Tongue (tissue), 1 donor: ENCODE measurements at regions not wholly inside any gene's neighbourhood (a gene's known extent, or its start where the extent isn't known, plus 50 kb on each side); places are given as distances from the start of the nearest gene placed in this dataset.
A peak's percentile ranks its signal among the peaks of the same experiment; 100 is the strongest.

ENCODE experiments used
- DNase-seq: peaks from one replicate; pipeline ENCODE4 v3.0.0-alpha.2; 2015

DNA sequence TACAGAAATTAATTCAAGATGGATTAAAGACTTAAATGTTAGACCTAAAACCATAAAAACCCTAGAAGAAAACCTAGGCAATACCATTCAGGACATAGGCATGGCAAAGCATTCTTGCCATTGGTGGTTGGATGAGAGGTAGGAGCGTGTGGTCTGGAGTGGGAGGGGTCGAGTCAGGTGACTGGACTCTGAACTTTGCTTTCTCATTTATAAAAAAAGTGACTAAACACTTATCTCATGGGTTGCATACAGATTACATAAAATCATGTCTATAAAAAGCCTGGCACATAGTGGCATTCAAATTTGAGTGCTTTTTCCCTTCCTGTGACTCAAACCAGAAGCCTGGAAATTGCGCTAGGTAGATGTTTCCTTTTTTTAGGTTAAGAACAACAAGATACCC lies 159.7 kb upstream of the SHISA6 start:
- no peak for DNase-seq

DNA sequence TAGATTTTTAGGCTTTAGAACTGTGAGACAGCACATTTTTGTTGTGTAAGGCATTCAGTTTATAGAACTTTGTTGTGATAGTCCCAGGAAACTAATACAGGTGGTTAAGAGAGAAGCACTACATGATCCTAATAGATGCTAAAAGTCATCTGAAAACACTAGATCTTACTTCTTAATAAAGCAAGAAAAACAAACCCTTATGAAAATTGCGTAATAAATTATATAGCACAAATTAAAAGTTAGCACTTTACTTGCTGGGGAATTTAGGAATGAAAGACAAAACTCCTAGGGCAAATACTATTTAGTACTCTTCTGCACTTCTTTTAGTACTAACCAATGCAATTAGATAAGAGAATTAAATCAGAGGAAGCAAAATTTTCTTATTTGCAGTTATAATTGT lies 163.3 kb upstream of the SHISA6 start:
- DNase-seq, result no peak

DNA sequence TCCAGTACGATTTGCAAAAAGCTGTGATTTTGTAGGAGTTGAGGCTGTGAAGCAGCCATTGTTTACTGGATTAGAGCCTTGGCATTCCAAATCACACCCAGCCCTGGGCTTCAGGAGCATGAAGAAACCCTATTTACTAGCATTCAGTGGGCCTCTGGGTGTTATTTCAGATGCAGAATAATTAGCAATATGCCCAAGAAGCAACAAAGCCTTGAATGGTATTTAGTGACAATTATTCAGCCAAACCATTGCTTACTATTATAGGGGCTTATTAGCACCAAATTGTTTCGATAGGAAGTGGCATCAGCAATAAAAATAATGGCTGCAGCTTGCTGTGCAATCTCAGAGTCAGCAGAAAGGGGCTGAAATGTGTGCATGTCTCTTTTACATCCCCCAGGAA lies 166.6 kb upstream of the SHISA6 start:
- no peak for DNase-seq

DNA sequence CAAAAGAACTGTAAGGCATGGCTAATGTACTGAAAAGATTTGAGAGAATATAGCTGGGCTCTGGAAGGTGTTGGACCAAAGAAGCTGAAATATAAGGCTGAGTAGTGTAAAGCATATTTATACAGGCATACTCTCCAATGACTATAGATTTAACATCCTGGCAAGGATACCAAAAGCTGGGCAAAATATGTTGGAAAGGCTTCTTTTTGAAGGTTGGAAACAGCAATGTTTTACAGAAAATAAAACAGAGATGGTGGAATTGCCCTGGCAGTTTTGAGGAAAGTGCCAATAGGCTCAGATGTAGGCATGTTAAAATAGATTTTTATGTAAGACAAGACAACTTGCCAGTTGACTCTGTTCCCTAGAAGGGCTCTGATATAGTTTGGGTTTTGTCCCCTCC lies 184.1 kb upstream of the SHISA6 start:
- DNase-seq, result no peak

DNA sequence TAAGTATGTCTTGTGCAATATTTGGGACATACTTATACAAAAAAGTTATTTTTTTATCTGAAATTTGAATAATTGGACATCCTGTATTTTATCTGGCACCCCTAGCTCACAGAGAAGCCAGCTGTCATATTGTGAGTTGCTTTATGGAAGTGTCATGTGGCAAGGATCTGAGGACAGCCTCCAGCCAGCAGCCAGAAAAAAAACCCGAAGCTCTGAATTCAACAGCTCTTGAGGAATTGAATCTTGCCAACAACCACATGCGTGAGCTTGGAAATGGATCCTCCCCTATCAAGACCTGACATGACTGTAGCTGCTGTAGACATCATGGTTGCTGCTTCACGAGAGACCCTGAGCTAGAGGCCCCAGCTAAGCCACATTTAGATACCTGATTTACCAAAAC lies 187.2 kb upstream of the SHISA6 start:
- DNase-seq, result peak; percentile 12

DNA sequence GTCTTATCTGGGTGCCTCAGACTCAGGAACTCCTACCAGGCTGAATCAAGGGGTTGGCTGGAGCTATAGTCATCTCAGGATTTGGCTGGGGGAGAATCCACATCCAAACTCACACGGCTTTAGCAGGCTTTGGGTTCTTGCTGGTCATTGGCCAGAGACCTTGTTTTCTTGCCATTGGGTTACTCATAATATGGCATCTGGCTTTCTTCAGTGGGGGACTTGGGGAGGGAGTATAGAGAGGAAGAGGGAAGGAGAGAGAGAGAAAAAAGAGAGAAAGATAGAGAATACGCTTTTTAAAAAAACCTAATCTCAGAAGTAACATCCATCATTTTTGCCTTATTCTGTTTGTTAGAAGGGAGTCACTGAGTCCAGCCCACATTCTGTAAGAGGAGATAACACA lies 191.5 kb upstream of the SHISA6 start:
- DNase-seq, result no peak

DNA sequence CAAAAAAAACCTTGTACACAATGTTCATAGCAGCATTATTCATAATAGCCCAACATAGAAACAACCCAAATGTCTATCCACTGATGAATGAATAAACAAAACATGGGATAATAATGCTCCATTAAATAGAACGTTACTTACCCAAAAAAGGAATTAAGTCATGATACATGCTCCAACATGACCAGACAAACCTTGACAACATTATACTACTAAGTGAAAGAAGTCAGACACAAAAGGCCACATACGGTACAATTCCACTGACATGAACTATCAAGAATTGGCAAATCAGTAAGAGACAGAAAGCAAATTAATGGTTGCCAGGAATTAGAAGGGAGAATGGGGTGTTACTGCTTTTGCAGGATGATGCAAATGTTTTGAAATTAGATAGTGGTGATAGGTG lies 193.8 kb upstream of the SHISA6 start:
- no peak for DNase-seq

DNA sequence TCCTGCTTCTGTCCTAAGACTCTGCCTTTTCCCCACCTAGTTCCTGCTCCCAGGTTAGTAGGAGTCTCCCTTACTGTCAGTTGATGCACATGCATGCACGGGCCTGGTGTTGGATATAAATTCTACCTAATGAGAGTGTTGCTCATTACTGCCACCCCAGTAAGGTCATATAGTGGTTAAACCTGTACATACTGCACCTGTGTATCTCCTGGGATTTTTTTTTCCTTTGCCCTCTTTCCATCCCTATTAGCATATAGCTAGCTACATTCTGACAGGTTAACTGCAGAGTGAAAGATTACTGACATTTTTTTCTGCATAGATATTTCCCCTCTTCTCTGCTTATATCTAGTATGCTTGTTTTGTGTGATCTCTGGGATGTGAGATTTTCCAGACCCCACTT lies 201.5 kb upstream of the PIRT start:
- no peak for DNase-seq

DNA sequence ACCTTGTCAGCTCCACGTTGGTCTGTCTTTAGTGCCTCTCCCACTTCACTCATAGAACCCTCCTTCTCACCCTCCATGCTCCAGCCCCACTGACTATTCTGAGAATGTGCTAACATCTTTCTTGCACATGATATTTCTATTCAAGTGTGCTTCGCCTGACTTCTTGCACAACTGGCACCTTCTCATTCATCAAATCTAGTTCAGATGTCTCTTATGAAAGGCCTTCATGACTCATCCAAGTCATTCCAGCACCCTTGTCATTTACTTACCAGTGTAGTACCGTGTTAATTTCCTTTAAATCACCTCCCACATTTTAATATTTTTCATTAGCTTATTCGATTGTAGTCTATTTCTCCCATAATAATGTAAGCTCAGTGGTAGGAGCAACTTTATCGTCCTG lies 197.8 kb upstream of the PIRT start:
- DNase-seq, result no peak

DNA sequence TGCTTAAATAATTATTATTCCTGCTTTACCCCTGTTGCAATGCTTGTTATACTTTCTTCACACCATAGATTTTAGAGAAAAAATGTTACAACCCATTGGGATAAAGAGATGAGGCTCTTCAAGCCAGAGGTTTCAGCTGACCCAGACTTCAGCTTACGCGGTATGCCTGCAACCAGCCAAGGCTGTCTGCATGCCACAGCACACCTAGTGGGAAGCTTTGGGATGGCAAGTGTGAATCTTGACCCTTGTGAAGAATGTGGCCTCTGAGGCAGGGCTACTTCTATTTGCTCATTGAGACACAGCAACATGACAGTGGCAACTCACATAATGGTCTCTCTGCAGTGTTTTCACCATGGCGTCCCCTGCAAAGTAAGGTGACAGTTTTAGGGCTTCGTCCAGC lies 193.9 kb upstream of the PIRT start:
- no peak for DNase-seq

DNA sequence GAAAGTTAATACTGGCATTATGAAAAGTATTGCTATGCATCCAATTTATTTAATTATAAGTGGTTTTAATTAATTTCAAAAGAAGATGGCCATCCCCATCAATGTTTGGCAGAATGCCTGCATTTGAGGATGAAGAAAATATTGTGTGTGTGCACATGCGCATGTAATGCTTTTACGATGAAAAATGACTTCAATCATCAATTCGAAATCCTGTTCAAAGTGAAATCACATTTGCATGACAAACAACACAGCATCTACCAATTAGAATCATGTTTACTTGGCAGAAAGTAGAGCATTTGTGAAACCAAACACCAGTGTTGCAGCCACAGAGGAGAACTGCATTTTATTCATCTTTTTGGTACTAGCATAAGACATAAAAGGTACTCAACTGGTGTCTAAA lies 191.9 kb upstream of the PIRT start:
- DNase-seq, result no peak

DNA sequence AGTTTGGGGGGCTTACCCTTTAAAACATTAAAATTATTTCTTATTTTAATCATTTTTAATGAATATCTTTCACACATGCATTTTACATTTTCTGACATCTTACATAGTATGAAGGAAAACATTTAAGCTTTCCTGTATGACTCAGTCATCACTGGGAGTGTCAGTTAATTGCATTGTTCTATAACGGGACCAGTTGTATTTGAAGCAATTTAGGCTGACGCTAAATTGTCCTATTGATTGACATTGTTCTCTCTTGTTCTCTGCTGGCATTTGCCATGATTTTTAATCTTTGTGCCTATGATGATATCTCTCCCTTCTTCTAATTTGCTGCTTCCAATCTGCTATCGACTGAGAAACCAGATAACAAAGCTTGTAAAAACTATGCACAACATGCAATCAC lies 190.5 kb upstream of the PIRT start:
- no peak for DNase-seq

DNA sequence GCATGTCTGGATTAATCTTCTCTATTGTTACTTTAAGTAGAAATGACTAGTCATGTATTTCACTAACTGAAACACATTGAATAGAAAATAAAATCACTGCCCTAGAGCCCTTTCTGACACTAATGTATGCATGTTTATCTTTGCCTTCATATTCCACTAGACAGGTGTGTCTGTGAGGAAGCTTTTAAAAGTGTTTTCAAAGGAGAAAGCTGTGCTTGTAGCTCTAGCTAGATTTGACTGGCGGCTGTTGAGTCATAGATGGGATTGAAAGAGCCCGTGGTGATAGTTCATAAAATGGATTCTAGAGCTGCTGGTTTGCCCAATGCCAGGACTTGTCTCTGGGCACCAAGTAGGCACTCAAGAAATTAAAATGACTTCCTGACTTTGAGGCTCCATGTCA lies 189.0 kb upstream of the PIRT start:
- no peak for DNase-seq

DNA sequence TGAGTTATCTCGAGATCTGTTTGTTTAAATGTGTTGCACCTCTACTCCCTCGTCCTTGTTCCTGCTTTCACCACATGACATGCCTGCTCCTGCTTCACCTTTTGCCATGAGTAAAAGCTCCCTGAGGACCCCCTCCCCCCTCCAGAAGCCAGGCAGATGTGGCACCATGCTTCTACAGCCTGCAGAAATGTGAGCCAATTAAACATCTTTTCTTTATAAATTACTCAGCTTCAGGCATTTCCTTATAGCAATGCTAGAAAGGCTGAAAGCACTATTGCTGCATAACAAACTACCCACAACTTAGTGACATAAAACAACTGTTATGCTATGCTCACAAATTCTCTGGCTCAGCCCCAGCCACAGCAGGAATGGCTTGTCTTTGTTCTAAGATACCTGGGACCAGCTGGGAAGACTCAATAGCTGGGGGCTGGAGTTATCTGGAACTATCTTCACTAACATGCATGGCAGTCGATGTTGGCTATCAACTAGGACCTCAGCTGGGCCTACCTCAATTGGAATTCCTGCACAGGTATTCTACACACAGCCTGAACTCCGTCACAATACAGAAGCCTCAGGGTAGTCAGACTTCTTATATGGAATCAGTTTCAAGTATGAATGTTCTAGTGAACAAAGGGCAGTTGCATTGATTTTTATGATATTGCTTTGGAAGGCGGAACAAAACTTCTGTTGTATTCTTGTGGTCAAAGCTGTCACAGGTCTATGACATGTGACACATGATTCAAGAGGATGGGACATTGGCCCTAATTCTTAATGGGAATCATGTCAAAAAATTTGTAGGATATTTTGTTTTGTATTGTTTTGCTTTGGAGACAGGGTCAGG lies 186.0 kb upstream of the PIRT start:
- no peak for DNase-seq

DNA sequence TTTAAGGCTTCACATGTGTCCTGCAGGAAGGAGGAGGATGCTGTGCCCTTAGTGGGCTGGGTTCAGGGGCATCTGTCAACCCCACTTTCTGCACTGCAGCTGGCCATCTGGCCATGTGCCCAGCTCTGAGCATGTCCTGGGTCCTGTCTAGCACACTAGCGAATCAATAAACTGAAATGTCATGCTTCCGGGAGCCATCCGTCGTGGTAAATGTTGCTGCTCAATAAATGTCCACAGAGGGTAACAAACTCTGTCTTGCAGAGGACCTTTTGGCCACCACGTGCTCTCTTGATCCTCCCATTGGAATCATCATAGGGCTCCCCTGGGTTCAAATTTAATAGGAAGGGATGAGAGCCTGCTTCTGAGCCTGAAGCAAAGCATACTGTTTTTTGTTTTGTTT lies 168.6 kb upstream of the PIRT start:
- DNase-seq, result peak; percentile 27

DNA sequence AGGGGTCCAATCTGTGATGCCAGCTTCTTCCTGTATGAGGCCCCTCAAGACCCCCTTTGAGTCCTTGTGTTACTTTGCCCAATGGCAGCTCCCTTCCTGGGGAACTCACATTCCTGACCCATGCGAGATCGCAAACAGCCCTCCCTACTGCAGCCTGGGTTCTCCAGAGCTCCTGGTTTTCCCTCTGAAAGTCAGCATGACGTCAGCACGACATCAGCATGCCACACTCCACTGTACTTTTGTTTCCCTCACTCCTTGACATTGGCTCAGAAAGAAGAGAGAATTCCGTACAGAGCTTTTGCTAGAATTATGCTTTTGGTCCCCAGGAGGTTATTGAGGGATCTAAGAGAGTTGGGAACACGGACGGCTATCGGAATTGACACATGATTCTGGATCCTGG lies 168.1 kb upstream of the PIRT start:
- DNase-seq, result no peak

DNA sequence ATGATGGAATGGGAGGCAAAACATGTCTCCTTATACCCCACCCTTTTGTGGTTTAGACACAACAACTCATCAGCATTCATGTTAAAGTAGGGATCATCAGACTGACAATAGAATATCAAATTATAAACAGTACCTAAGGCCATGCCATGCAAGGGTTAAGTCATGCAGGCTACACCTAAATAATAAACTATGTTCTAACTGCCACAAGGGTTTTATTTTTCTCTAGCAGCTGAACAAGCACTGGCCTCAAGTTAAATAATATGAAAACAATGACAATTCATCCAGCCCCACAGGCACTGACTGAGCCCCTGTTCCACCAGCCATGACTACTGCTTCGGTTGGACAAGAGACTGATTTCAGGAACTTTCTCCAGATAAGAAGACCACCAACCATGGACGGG lies 164.5 kb upstream of the PIRT start:
- DNase-seq, result no peak

DNA sequence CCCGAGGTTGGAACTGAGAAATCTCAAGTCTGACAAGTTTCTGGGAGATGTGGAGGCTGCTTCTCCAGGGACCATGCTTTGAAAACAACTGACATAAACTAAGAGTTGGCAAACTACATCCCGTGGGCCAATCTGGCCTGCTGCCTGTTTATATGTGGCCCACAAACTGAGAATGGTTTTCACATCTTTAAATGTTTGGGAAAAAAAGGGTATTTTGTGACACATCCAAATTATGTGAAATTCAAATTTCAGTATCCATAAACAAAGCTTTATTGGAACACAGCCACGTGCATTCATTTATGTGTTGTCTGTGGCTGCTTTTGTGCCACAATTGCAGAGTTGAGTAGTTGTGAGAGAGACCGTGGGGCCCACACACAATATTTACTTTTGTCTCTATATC lies 163.8 kb upstream of the PIRT start:
- no peak for DNase-seq

DNA sequence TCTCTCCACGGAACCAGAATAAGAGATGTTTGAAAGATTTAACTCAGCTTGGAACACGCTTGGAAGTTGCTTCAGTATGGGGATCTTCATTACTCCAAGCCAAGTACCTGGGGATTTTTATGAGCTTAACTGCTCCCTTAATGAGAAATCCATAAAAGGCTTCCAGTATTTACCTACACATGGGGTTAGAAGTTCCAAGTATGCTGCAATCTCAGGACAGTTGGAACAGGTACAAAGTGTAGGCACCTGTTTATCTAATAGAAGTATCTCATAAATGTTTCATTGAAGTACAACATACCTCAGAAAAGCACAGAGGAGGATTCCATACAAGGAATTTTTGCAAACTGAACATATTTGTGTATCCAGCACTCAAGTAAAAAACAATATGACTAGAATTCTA lies 161.6 kb upstream of the PIRT start:
- no peak for DNase-seq

DNA sequence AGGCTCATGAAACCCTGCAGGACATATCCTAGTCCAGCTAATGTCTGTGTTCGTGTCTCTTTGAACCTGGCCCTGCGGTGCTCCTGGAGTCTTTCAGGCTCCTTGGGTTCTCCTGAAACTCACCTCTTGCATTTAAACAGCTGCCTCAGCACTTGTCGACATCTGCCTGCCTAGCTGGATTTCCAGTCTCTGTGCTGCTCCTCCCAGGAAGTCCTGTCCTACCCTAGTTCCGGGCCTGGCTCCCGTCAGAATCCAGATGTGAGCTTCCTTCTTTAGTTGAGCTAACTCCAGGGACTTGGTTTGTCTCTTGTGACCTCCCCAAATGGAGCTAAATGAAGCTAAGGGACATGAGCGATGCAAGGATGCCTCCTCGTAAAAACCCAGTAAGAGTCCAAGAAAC lies 155.2 kb upstream of the PIRT start:
- peak; percentile 51 for DNase-seq

DNA sequence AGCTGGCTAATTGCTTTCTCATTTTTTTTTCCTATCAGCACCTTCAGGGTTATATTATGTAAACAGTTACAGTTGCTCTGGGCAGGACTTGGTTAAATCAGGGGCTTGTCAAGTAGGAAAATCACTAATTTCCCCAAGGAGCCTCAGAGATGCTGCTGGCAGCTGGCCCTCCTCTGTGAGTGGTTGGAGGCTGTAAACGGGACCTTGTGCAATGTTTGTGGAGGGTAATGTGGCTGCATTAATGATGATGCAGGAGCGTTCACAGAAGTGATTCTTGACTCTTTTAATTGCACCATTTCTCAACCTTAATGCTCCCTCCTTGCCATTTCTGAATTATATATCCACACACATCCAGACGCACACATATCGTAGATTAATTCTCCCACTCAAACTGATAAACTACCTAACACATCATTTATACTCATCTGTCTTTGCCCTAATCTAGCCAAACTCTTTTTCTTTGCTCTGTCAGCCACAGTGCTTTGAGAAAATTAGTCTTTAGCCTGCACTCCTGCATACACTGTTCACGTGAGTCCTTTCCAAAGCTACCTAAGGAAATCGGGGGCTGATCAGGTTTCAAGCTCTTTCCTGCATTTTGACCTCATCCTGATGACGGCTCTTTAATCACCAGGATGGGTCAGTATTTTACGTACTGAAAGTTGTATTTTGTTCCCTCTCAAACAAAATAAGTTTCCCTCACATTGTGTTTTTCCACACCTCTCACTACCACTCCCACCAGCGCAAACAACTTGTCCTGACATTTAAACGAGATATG lies 154.4 kb upstream of the PIRT start:
- DNase-seq, result peak; percentile 49

DNA sequence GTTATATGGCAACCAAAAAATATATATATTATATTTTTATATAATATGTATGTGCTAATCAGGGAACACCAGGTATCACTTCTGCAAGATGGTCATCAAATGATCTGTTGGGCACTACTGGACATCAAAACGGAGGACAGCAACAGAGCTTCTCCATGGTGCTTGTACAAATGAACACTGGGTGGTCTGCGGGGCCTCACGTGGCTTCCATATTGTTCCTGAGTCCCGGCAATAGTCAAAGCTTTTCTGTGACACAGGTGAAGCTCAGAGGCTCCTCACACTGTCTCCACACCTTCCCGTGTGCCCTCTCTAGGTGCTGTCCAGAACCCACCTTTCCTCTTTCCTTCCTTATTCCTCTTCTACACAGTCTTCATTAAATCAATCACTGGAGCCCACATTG lies 149.9 kb upstream of the PIRT start:
- no peak for DNase-seq

DNA sequence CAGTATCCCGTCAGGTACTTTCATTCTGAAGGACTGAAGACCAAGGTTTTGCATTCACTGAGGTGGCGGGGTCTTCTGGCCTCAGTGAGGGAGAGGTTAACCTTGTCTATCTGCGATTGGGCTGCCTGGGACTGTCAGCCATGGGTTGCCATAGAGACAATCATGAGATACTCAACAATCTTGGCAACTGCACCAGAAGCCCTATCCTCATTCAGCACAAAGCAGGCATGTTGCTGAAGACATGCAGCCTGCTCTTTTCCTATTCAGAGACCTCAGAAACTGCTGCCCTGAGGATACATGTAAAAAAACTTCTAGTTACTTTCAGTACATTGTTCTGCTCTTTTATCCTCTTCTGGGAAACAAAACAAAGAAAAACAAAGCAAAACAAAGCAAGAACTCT lies 146.3 kb upstream of the PIRT start:
- no peak for DNase-seq

DNA sequence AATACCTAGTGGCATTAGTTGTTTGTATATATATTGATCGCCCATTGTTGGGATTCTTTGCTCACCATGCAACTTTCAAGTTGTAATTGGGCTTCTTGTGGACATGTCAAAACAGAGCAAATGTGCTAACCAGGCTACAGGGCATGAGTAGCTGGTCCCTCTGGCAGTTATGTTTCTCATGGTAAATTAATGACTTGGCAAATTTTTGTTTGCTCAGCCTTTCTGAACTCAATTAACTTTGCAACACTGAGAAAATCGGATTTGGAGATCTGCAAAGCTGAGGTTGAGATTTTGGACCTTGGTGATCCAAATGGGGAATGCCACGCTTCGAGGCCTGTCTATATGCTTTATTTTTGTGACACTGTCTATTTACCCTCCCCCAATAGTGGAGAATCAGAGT lies 138.5 kb upstream of the PIRT start:
- DNase-seq, result no peak
